H9 (cell line): ENCODE measurements at regions not wholly inside any gene's neighbourhood (a gene's known extent, or its start where the extent isn't known, plus 50 kb on each side); places are given as distances from the start of the nearest gene placed in this dataset.
"Not testable (repeated sequence)": the region's sequence is repeated elsewhere in the genome, so short reads cannot be mapped to it uniquely, and the experiment has no call there.

Experiments
- DNase-seq: peaks from one replicate; pipeline ENCODE4 v3.0.0-alpha.2; 2017
- H2AFZ ChIP-seq: one replicate; pipeline ENCODE4 v1.6.1; 2013; ENCODE audit warnings: mild to moderate bottlenecking, low read length, control low read depth, moderate library complexity
- H2AK5ac ChIP-seq: 2 replicates; pipeline ENCODE4 v1.6.1; 2013; ENCODE audit warnings: low read length, control low read depth, mixed read lengths; ENCODE audit not compliant: insufficient read length
- H2BK120ac ChIP-seq: one replicate; pipeline ENCODE4 v1.6.1; 2013; ENCODE audit warnings: low read depth, mild to moderate bottlenecking, low read length, control low read depth, inconsistent platforms; ENCODE audit not compliant: poor library complexity, severe bottlenecking
- H2BK12ac ChIP-seq: 2 replicates; pipeline ENCODE4 v1.6.1; 2013; ENCODE audit warnings: low read length, control low read depth, mixed read lengths, low read depth; ENCODE audit not compliant: insufficient read length
- H2BK15ac ChIP-seq: 2 replicates; pipeline ENCODE4 v1.6.1; 2013; ENCODE audit warnings: low read depth, low read length, control low read depth
- H2BK20ac ChIP-seq: one replicate; pipeline ENCODE4 v1.6.1; 2013; ENCODE audit warnings: low read depth, mild to moderate bottlenecking, low read length, control low read depth, inconsistent platforms; ENCODE audit not compliant: poor library complexity, severe bottlenecking
- H2BK5ac ChIP-seq: 2 replicates; pipeline ENCODE4 v1.6.1; 2013; ENCODE audit warnings: low read length, control low read depth, mixed read lengths; ENCODE audit not compliant: insufficient read length
- H3K14ac ChIP-seq: 2 replicates; pipeline ENCODE4 v1.6.1; 2013; ENCODE audit warnings: low read length, control low read depth; ENCODE audit not compliant: insufficient read depth
- H3K18ac ChIP-seq: 2 replicates; pipeline ENCODE4 v1.6.1; 2013; ENCODE audit warnings: low read depth, mild to moderate bottlenecking, mixed read lengths, low read length, control low read depth; ENCODE audit not compliant: insufficient read length
- H3K23ac ChIP-seq: 2 replicates; pipeline ENCODE4 v1.6.1; 2013; ENCODE audit warnings: low read length, control low read depth, mixed read lengths, low read depth; ENCODE audit not compliant: insufficient read length
- H3K23me2 ChIP-seq: 2 replicates; pipeline ENCODE4 v1.6.1; 2013; ENCODE audit warnings: low read depth, mild to moderate bottlenecking, mixed read lengths, low read length, control low read depth; ENCODE audit not compliant: insufficient read length, poor library complexity, severe bottlenecking
- H3K27ac ChIP-seq: 2 replicates; pipeline ENCODE4 v1.5.1; 2013; ENCODE audit warnings: low read length, control low read depth, mixed read lengths, low read depth; ENCODE audit not compliant: insufficient read length
- H3K27me3 ChIP-seq: 2 replicates; pipeline ENCODE4 v1.6.1; 2013; ENCODE audit warnings: low read length, control low read depth, inconsistent platforms; ENCODE audit not compliant: insufficient read depth
- H3K4ac ChIP-seq: 2 replicates; pipeline ENCODE4 v1.6.1; 2013; ENCODE audit warnings: low read depth, mild to moderate bottlenecking, control low read depth, inconsistent platforms, low read length, moderate library complexity
- H3K4me1 ChIP-seq: 2 replicates; pipeline ENCODE4 v1.6.1; 2013; ENCODE audit warnings: low read length, control low read depth, inconsistent platforms; ENCODE audit not compliant: insufficient read depth
- H3K4me2 ChIP-seq: 2 replicates; pipeline ENCODE4 v1.6.1; 2013; ENCODE audit warnings: low read length, control low read depth, mixed read lengths; ENCODE audit not compliant: insufficient read length, insufficient read depth
- H3K56ac ChIP-seq: 2 replicates; pipeline ENCODE4 v1.6.1; 2013; ENCODE audit warnings: low read depth, mild to moderate bottlenecking, mixed read lengths, low read length, control low read depth; ENCODE audit not compliant: insufficient read length
- H3K79me1 ChIP-seq: 2 replicates; pipeline ENCODE4 v1.6.1; 2013; ENCODE audit warnings: low read depth, mild to moderate bottlenecking, moderate library complexity, low read length, control low read depth, inconsistent platforms; ENCODE audit not compliant: insufficient read depth, poor library complexity, severe bottlenecking
- H3K79me2 ChIP-seq: 2 replicates; pipeline ENCODE4 v1.6.1; 2013; ENCODE audit warnings: low read length, control low read depth, inconsistent platforms; ENCODE audit not compliant: insufficient read depth
- H3K9ac ChIP-seq: 2 replicates; pipeline ENCODE4 v1.6.1; 2013; ENCODE audit warnings: low read length, control low read depth, mixed read lengths; ENCODE audit not compliant: insufficient read length; ENCODE audit errors: extremely low read depth
- H3K9me3 ChIP-seq: one replicate; pipeline ENCODE4 v1.6.1; 2013; ENCODE audit warnings: low read depth, low read length, inconsistent platforms; ENCODE audit not compliant: control insufficient read depth
- H3T11ph ChIP-seq: one replicate; pipeline ENCODE4 v1.6.1; 2013; ENCODE audit warnings: mild to moderate bottlenecking, low read length, control low read depth, inconsistent platforms
- H4K20me1 ChIP-seq: one replicate; pipeline ENCODE4 v1.6.1; 2013; ENCODE audit not compliant: control insufficient read depth, insufficient read length, insufficient read depth
- H4K5ac ChIP-seq: 2 replicates; pipeline ENCODE4 v1.6.1; 2013; ENCODE audit warnings: low read depth, mild to moderate bottlenecking, mixed read lengths, low read length, control low read depth; ENCODE audit not compliant: insufficient read length
- H4K8ac ChIP-seq: replicated peaks from 2 replicates; pipeline ENCODE4 v1.6.1; 2013; ENCODE audit warnings: low read length, control low read depth, mixed read lengths, low read depth; ENCODE audit not compliant: insufficient read length
- H4K91ac ChIP-seq: 2 replicates; pipeline ENCODE4 v1.6.1; 2013; ENCODE audit warnings: low read depth, mild to moderate bottlenecking, moderate library complexity, mixed read lengths, low read length, control low read depth; ENCODE audit not compliant: insufficient read length
- H3K27ac Mint-ChIP-seq, 3 experiments: 2 replicates in 2 of 3; 3 replicates in 1 of 3; pipeline ENCODE4 v1.8.0; 2020 to 2021; ENCODE audit warnings: mixed read lengths in 3 of 3, mild to moderate bottlenecking in 1 of 3, moderate library complexity in 1 of 3
- H3K27me3 Mint-ChIP-seq: 2 replicates; pipeline ENCODE4 v1.8.0; 2021; ENCODE audit warnings: low read depth, mild to moderate bottlenecking, moderate library complexity, mixed read lengths
- H3K36me3 Mint-ChIP-seq, 3 experiments: 2 replicates in 2 of 3; 3 replicates in 1 of 3; pipeline ENCODE4 v1.8.0; 2020 to 2021; ENCODE audit warnings: low read depth in 3 of 3, mixed read lengths in 3 of 3; ENCODE audit not compliant: insufficient read depth in 1 of 3
- H3K4me1 Mint-ChIP-seq, 2 experiments: 2 replicates each; pipeline ENCODE4 v1.8.0; 2020; ENCODE audit warnings: mixed read lengths in 2 of 2
- H3K4me3 Mint-ChIP-seq, 2 experiments: 2 replicates in 1 of 2; 3 replicates in 1 of 2; pipeline ENCODE4 v1.8.0; 2020 to 2021; ENCODE audit warnings: mild to moderate bottlenecking in 2 of 2, mixed read lengths in 2 of 2, moderate library complexity in 1 of 2
- H3K9me3 Mint-ChIP-seq, 2 experiments: 2 replicates in 1 of 2; 3 replicates in 1 of 2; pipeline ENCODE4 v1.8.0; 2020; ENCODE audit warnings: mild to moderate bottlenecking in 2 of 2, mixed read lengths in 2 of 2, moderate library complexity in 1 of 2
- WGBS: extraction: QIAGEN DNeasy Blood & Tissue Kit; methylation state at CpG from one replicate; pipeline ENCODE4 v1.1.7; 2013; ENCODE audit warnings: missing lambda C conversion rate, low lambda C conversion rate, mixed read lengths; ENCODE audit not compliant: insufficient read length; ENCODE audit errors: extremely low coverage; 5-methylcytosine and 5-hydroxymethylcytosine counted together

DNA sequence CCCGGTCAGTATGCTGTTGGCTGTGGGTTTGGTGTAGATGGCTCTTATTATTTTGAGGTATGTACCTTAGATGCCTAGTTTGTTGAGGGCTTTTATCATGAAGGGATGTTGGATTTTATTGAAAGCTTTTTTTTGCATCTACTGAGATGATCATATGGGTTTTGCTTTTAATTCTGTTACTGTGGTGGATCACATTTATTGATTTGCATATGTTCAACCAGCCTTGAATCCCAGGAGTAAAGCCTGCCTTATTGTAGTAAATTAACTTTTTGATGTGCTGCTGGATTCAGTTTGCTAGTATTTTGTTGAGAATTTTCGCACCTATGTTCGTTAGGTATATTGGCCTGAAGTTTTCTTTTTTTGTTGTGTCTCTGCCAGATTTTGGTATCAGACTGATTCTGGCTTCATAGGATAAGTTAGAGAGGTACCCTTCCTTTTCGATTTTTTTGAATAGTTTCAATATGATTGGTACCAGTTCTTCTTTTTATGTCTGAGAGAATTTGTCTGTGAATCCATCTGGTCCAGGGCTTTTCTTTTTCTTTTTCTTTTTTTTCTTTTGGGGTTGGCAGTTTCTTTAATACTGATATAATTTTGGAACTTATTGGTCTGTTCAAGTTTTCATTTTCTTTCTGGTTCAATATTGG lies 301.6 kb downstream of the SPATA31A1 start:
- not testable (repeated sequence) for H3K4me3 Mint-ChIP-seq, H3K4me1 Mint-ChIP-seq, H3K18ac ChIP-seq, H2BK12ac ChIP-seq, H3K9ac ChIP-seq, H3K14ac ChIP-seq, H3K27ac Mint-ChIP-seq, H3K4ac ChIP-seq, H3K9me3 Mint-ChIP-seq, H3K27me3 Mint-ChIP-seq, H3K36me3 Mint-ChIP-seq, H2BK15ac ChIP-seq, H3K79me2 ChIP-seq, H2AK5ac ChIP-seq, H4K20me1 ChIP-seq, H3T11ph ChIP-seq, H3K23ac ChIP-seq, H2BK120ac ChIP-seq, H2BK20ac ChIP-seq, H2BK5ac ChIP-seq, H4K5ac ChIP-seq, H3K27ac ChIP-seq, H3K23me2 ChIP-seq, H3K4me2 ChIP-seq, H2AFZ ChIP-seq, H3K56ac ChIP-seq, H3K27me3 ChIP-seq, DNase-seq, H4K91ac ChIP-seq, H3K4me1 ChIP-seq, H3K79me1 ChIP-seq, H4K8ac ChIP-seq, H3K9me3 ChIP-seq
- WGBS, result no CpG with 5 or more reads among the region's 4 CpGs

DNA sequence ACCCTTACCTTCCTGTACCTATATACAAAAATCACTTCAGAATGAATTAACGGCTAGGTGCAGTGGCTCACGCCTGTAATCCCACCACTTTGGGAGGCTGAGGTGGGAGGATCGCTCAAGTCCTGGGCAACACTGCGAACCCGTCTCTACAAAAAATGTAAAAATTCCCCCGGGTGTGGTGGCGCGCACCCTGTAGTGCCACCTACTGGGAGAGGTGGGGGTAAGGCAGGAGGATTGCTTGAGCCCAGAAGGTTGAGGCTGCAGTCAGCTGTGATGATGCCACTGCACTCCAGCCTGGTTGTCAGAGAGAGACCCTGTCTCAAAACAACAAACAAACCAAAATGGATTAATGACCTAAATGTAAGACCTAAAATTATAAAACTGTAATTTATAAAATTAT lies 307.6 kb downstream of the SPATA31A1 start:
- not testable (repeated sequence) for H3K23me2 ChIP-seq, H3K27ac Mint-ChIP-seq, H2BK12ac ChIP-seq, H2AFZ ChIP-seq, H3K9me3 Mint-ChIP-seq, H3K4ac ChIP-seq, H3K79me2 ChIP-seq, H3K14ac ChIP-seq, H3T11ph ChIP-seq, H3K27me3 Mint-ChIP-seq, H4K5ac ChIP-seq, H3K4me1 Mint-ChIP-seq, H3K9ac ChIP-seq, H2BK120ac ChIP-seq, H4K91ac ChIP-seq, H2AK5ac ChIP-seq, H3K4me1 ChIP-seq, H2BK15ac ChIP-seq, H3K4me2 ChIP-seq, H4K20me1 ChIP-seq, H3K4me3 Mint-ChIP-seq, H2BK5ac ChIP-seq, H2BK20ac ChIP-seq, H3K27ac ChIP-seq, H3K27me3 ChIP-seq, H3K36me3 Mint-ChIP-seq, DNase-seq, H3K18ac ChIP-seq, H3K23ac ChIP-seq, H3K56ac ChIP-seq, H3K79me1 ChIP-seq, H3K9me3 ChIP-seq, H4K8ac ChIP-seq
- no CpG with 5 or more reads among the region's 8 CpGs for WGBS
